ENCODE measurements at regions not wholly inside any gene's neighbourhood (a gene's known extent, or its start where the extent isn't known, plus 50 kb on each side); places are given as distances from the start of the nearest gene placed in this dataset.

DNA sequence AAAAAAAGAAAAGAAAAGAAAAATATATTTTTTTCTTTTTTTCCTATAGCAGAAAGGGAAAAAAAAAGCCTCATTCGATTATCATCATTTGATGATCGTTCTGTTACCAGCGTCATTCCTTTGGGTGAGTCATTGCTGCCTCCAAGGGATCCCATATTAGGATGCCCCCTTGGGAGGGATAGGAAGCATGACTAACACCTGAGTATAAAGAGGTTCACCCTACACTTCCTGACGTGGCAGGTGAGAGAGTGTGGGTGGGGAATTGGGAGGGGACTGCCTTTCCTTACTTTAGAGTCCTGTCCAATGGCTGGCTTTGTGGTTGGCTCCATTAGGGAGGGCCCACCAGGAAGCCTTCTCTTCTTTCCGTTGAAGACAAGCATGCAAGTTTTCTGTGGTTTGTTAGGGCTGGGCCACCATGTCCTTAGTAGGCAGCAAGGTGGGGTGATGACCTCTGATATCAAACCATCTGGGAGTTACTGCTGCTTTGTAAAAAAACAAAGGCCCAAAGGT lies 56.1 kb upstream of the FUT8 start:
- Histone ChIP-seq H3K27ac (ENCODE audit: insufficient read depth, low read length, poor library complexity, severe bottlenecking) (no peak overlapping the region), H3K4me3 (ENCODE audit: insufficient read depth, low read depth, low read length, poor library complexity, severe bottlenecking) (no peak overlapping the region), H3K27me3 (replicated peaks; ENCODE audit: control insufficient read depth, insufficient read depth, low read length, poor library complexity, severe bottlenecking) (no peaks in the 10 kb centered on the region), H3K36me3 (ENCODE audit: control insufficient read depth, insufficient read depth, low read length) (no peaks in the 10 kb centered on the region), H3K9me3 (ENCODE audit: control insufficient read depth, low read length) (no peaks in the 10 kb centered on the region), H3K4me1 (ENCODE audit: control insufficient read depth, insufficient read depth, low read length, poor library complexity, severe bottlenecking) (peaks cover 7% of the 10 kb centered on the region)
- DNase-seq = no peak

DNA sequence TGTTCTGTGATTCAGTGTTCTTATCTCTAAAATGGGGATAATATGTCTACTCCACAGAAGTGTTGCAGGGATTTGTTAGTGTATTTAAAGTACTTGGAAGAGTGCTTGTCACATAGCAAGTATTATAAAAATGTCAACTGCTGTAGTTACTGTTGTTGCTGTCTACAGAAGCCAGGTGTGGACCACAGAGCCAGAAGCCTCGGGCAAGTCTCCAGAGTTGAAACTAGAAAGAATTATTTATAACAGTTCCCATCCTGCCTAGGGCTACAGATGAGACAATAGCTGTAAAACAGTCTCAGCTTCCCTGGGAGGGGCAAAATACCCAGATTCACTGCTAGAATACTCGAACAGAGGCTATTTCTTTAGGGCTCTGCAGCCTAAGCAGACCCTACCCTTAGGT lies 55.4 kb upstream of the FUT8 start:
- Histone ChIP-seq H3K9me3 (ENCODE audit: control insufficient read depth, low read length) (no peaks in the 10 kb centered on the region), H3K4me1 (ENCODE audit: control insufficient read depth, insufficient read depth, low read length, poor library complexity, severe bottlenecking) (peaks cover 7% of the 10 kb centered on the region), H3K36me3 (ENCODE audit: control insufficient read depth, insufficient read depth, low read length) (no peaks in the 10 kb centered on the region), H3K27ac (ENCODE audit: insufficient read depth, low read length, poor library complexity, severe bottlenecking) (no peak overlapping the region), H3K4me3 (ENCODE audit: insufficient read depth, low read depth, low read length, poor library complexity, severe bottlenecking) (no peak overlapping the region), H3K27me3 (replicated peaks; ENCODE audit: control insufficient read depth, insufficient read depth, low read length, poor library complexity, severe bottlenecking) (no peaks in the 10 kb centered on the region)
- DNase-seq = no peak

GRCh38 chr14:65357689-65358088 lies 54.8 kb upstream of the FUT8 start:
- Histone ChIP-seq H3K4me3 (ENCODE audit: insufficient read depth, low read depth, low read length, poor library complexity, severe bottlenecking) (no peak overlapping the region), H3K4me1 (ENCODE audit: control insufficient read depth, insufficient read depth, low read length, poor library complexity, severe bottlenecking) (peaks cover 7% of the 10 kb centered on the region), H3K36me3 (ENCODE audit: control insufficient read depth, insufficient read depth, low read length) (no peaks in the 10 kb centered on the region), H3K27me3 (replicated peaks; ENCODE audit: control insufficient read depth, insufficient read depth, low read length, poor library complexity, severe bottlenecking) (no peaks in the 10 kb centered on the region), H3K27ac (ENCODE audit: insufficient read depth, low read length, poor library complexity, severe bottlenecking) (no peak overlapping the region), H3K9me3 (ENCODE audit: control insufficient read depth, low read length) (no peaks in the 10 kb centered on the region)
- no peak for DNase-seq

DNA sequence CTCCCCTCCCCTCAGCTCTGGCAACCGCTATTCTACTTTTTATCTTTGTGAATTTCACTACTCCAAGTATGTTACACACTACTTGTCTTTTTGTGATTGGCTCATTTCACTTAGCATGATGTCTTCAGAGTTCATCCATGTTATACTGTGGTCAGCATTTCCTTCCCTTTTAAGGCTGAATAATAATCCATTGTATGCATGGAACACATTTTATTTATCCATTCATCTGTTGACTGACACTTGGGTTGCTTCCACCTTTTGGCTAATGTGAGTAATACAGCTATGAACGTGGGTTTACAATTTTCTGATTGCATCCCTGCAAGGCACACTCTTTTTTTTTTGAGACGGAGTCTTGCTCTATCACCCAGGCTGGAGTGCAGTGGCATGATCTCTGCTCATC lies 53.0 kb upstream of the FUT8 start:
- H3K4me3 ChIP-seq (ENCODE audit: insufficient read depth, low read depth, low read length, poor library complexity, severe bottlenecking) = no peak overlapping the region
- no peaks in the 10 kb centered on the region for H3K27me3 ChIP-seq (replicated peaks; ENCODE audit: control insufficient read depth, insufficient read depth, low read length, poor library complexity, severe bottlenecking)
- H3K36me3 ChIP-seq (ENCODE audit: control insufficient read depth, insufficient read depth, low read length) = no peaks in the 10 kb centered on the region
- no peaks in the 10 kb centered on the region for H3K9me3 ChIP-seq (ENCODE audit: control insufficient read depth, low read length)
- DNase-seq = no peak
- H3K27ac ChIP-seq (ENCODE audit: insufficient read depth, low read length, poor library complexity, severe bottlenecking) = no peak overlapping the region
- peaks cover 7% of the 10 kb centered on the region for H3K4me1 ChIP-seq (ENCODE audit: control insufficient read depth, insufficient read depth, low read length, poor library complexity, severe bottlenecking)

GRCh38 chr14:65360144-65360784 lies 52.3 kb upstream of the FUT8 start:
- no peaks in the 10 kb centered on the region for H3K9me3 ChIP-seq (ENCODE audit: control insufficient read depth, low read length)
- peaks cover 7% of the 10 kb centered on the region for H3K4me1 ChIP-seq (ENCODE audit: control insufficient read depth, insufficient read depth, low read length, poor library complexity, severe bottlenecking)
- DNase-seq = no peak
- H3K36me3 ChIP-seq (ENCODE audit: control insufficient read depth, insufficient read depth, low read length) = no peaks in the 10 kb centered on the region
- H3K27ac ChIP-seq (ENCODE audit: insufficient read depth, low read length, poor library complexity, severe bottlenecking) = no peak overlapping the region
- H3K27me3 ChIP-seq (replicated peaks; ENCODE audit: control insufficient read depth, insufficient read depth, low read length, poor library complexity, severe bottlenecking) = no peaks in the 10 kb centered on the region
- H3K4me3 ChIP-seq (ENCODE audit: insufficient read depth, low read depth, low read length, poor library complexity, severe bottlenecking) = no peak overlapping the region

GRCh38 chr14:65361920-65362319 lies 50.6 kb upstream of the FUT8 start:
- Histone ChIP-seq H3K27me3 (replicated peaks; ENCODE audit: control insufficient read depth, insufficient read depth, low read length, poor library complexity, severe bottlenecking) (no peaks in the 10 kb centered on the region), H3K4me1 (ENCODE audit: control insufficient read depth, insufficient read depth, low read length, poor library complexity, severe bottlenecking) (no peaks in the 10 kb centered on the region), H3K27ac (ENCODE audit: insufficient read depth, low read length, poor library complexity, severe bottlenecking) (no peak overlapping the region), H3K9me3 (ENCODE audit: control insufficient read depth, low read length) (no peaks in the 10 kb centered on the region), H3K4me3 (ENCODE audit: insufficient read depth, low read depth, low read length, poor library complexity, severe bottlenecking) (no peak overlapping the region), H3K36me3 (ENCODE audit: control insufficient read depth, insufficient read depth, low read length) (no peaks in the 10 kb centered on the region)
- DNase-seq = no peak
